Fibroblast of skin of left quadriceps (primary cell): ENCODE measurements at regions not wholly inside any gene's neighbourhood (a gene's known extent, or its start where the extent isn't known, plus 50 kb on each side); places are given as distances from the start of the nearest gene placed in this dataset.
A peak's percentile ranks its signal among the peaks of the same experiment; 100 is the strongest.
"Not testable (repeated sequence)": the region's sequence is repeated elsewhere in the genome, so short reads cannot be mapped to it uniquely, and the experiment has no call there.

ENCODE experiments used
- DNase-seq, 2 experiments: peaks; one replicate each; pipeline ENCODE4 v3.0.0-alpha.2; 2013; ENCODE audit warnings: low read depth in 2 of 2

- peak; percentile 18 to 32 for DNase-seq
Observed at GRCh38 chr10:36765782-36766414, 359.5 kb upstream of the ANKRD30A start.

- no peak for DNase-seq
Observed at GRCh38 chr10:36764823-36765222, 360.6 kb upstream of the ANKRD30A start.

- DNase-seq = no peak
Observed at GRCh38 chr10:36761121-36761520, 364.3 kb upstream of the ANKRD30A start.

GRCh38 chr10:36759141-36759805, 366.1 kb upstream of the ANKRD30A start:
- peak; percentile 81 to 85 for DNase-seq

GRCh38 chr10:36748128-36748871, 377.1 kb upstream of the ANKRD30A start:
- no peak for DNase-seq

- no peak for DNase-seq
Observed at GRCh38 chr10:36739884-36740445, 385.4 kb upstream of the ANKRD30A start.

GRCh38 chr10:36738738-36739431, 386.5 kb upstream of the ANKRD30A start:
- no peak for DNase-seq

- DNase-seq = no peak
Observed at GRCh38 chr10:36736311-36736710, 389.1 kb upstream of the ANKRD30A start.

GRCh38 chr10:36734590-36734989, 390.8 kb upstream of the ANKRD30A start:
- not testable (repeated sequence) for DNase-seq

- DNase-seq = no peak
Observed at GRCh38 chr10:36730316-36730715, 395.1 kb upstream of the ANKRD30A start.

GRCh38 chr10:36728626-36729025, 396.8 kb upstream of the ANKRD30A start:
- no peak for DNase-seq

- peak; percentile 91 for DNase-seq
Observed at GRCh38 chr10:36725581-36726520, 399.5 kb upstream of the ANKRD30A start.

- DNase-seq = no peak
Observed at GRCh38 chr10:36722777-36723176, 402.6 kb upstream of the ANKRD30A start.

GRCh38 chr10:36721871-36722270, 403.5 kb upstream of the ANKRD30A start:
- no peak for DNase-seq

GRCh38 chr10:36720895-36721294, 404.5 kb upstream of the ANKRD30A start:
- DNase-seq = no peak

GRCh38 chr10:36717118-36717517, 408.3 kb upstream of the ANKRD30A start:
- no peak for DNase-seq

GRCh38 chr10:36716291-36716690, 409.1 kb upstream of the ANKRD30A start:
- DNase-seq = no peak

GRCh38 chr10:36712695-36713094, 412.7 kb upstream of the ANKRD30A start:
- DNase-seq = no peak

GRCh38 chr10:36711361-36711760, 414.0 kb upstream of the ANKRD30A start:
- peak; percentile 47 to 52 for DNase-seq

- no peak for DNase-seq
Observed at GRCh38 chr10:36704124-36704523, 421.3 kb upstream of the ANKRD30A start.

- DNase-seq = no peak
Observed at GRCh38 chr10:36703179-36703578, 422.2 kb upstream of the ANKRD30A start.
